Loucy (cell line): ENCODE measurements at regions not wholly inside any gene's neighbourhood (a gene's known extent, or its start where the extent isn't known, plus 50 kb on each side); places are given as distances from the start of the nearest gene placed in this dataset.

Experiments
- CTCF ChIP-seq: fragments of 200-600 bp; sonication (generic); conservative IDR thresholded peaks from 2 replicates; pipeline ENCODE4 v1.5.1; 2014; ENCODE audit warnings: mild to moderate bottlenecking, antibody characterized with exemption, low read length
- EZH2phosphoT487 ChIP-seq: fragments of 200-600 bp; IDR thresholded peaks from 2 replicates; pipeline ENCODE4 v1.6.1; 2018; ENCODE audit warnings: antibody characterized with exemption, mild to moderate bottlenecking, moderate library complexity, borderline replicate concordance

GRCh38 chr4:63361628-63362027, 1047.6 kb downstream of the TECRL start:
- TF ChIP-seq CTCF (no peak), EZH2phosphoT487 (no peak)
